Naive thymus-derived CD8-positive, alpha-beta T cell (primary cell): ENCODE measurements at regions not wholly inside any gene's neighbourhood (a gene's known extent, or its start where the extent isn't known, plus 50 kb on each side); places are given as distances from the start of the nearest gene placed in this dataset.

Source experiments
- ATAC-seq, 2 donors: fragments of 150-1000 bp; cut with Tn5 transposase in 1 of 2; sonication (Bioruptor Pico), chemical (Tn5 transposase) in 1 of 2; 1 replicate in 1 of 2; 2 replicates in 1 of 2; pipeline ENCODE4 v1.10.0; 2021; ENCODE audit warnings: mild to moderate bottlenecking in 2 of 2, moderate library complexity in 2 of 2
- POLR2A ChIA-PET: fragments of 350-600 bp; sonication (Branson Sonifier 250); formaldehyde crosslinking; loops from one replicate; lab custom pipeline; 2021; ENCODE audit warnings: antibody characterized with exemption; lab: Charles Lee
- DNase-seq, 10 donors: peaks; one replicate each; pipeline versions ENCODE4 v3.0.0 to v3.0.0-alpha.2; 2020 to 2022
- H3K27ac Mint-ChIP-seq, 10 donors: one replicate each; pipeline ENCODE4 v1.8.0; 2020 to 2022; ENCODE audit warnings: mild to moderate bottlenecking in 10 of 10, mixed read lengths in 10 of 10, moderate library complexity in 4 of 10, inconsistent platforms in 1 of 10
- H3K27me3 Mint-ChIP-seq, 5 donors: one replicate each; pipeline ENCODE4 v1.8.0; 2021 to 2022; ENCODE audit warnings: mixed read lengths in 5 of 5
- H3K36me3 Mint-ChIP-seq, 3 donors: one replicate each; pipeline ENCODE4 v1.8.0; 2020 to 2022; ENCODE audit warnings: mixed read lengths in 3 of 3, mild to moderate bottlenecking in 2 of 3, inconsistent platforms in 1 of 3
- H3K4me1 Mint-ChIP-seq, 4 donors: one replicate each; pipeline ENCODE4 v1.8.0; 2021 to 2022; ENCODE audit warnings: mixed read lengths in 4 of 4
- H3K4me3 Mint-ChIP-seq, 10 donors: one replicate each; pipeline ENCODE4 v1.8.0; 2020 to 2022; ENCODE audit warnings: mild to moderate bottlenecking in 10 of 10, mixed read lengths in 10 of 10, moderate library complexity in 6 of 10, inconsistent platforms in 1 of 10
- H3K9me3 Mint-ChIP-seq, 9 donors: one replicate each; pipeline ENCODE4 v1.8.0; 2020 to 2022; ENCODE audit warnings: mixed read lengths in 9 of 9, mild to moderate bottlenecking in 3 of 9, inconsistent platforms in 1 of 9, moderate library complexity in 1 of 9

- no peak for ATAC-seq
- H3K36me3 Mint-ChIP-seq: no peaks in the 10 kb centered on the region
- no peak overlapping the region for H3K27ac Mint-ChIP-seq
- peaks cover 0 to 2% (median 0%) of the 10 kb centered on the region in 4 donors for H3K4me1 Mint-ChIP-seq
- H3K4me3 Mint-ChIP-seq: no peak overlapping the region
- DNase-seq: no peak
- H3K9me3 Mint-ChIP-seq: peaks cover 0 to 10% (median 0%) of the 10 kb centered on the region in 9 donors
- POLR2A ChIA-PET: no interaction called here
- H3K27me3 Mint-ChIP-seq: no peaks in the 10 kb centered on the region
Observed at GRCh38 chr4:180581061-180581460, 1662.1 kb upstream of the TENM3 start.

DNA sequence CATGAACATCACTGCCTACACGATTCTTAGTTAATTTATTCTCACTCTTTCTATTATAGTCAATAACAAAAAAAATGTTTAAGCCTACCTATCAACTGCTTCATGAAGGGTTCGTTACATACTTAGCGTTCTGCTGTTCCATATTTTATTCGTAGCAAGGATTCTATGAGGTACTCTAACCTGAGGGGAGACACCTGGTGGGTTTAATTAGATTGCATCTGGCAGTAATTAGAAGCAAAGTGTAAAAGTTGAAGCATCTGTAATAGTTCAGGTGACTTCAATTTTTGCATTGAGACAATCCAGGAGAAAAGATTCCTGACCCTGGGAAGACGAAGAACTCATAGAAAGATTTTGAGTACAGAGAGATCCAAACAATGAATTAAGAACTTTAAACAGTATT, 1655.8 kb upstream of the TENM3 start:
- Mint-ChIP-seq H3K9me3 (peaks cover 0 to 10% (median 0%) of the 10 kb centered on the region in 9 donors), H3K4me1 (no peaks in the 10 kb centered on the region), H3K27ac (no peak overlapping the region), H3K36me3 (no peaks in the 10 kb centered on the region), H3K27me3 (no peaks in the 10 kb centered on the region), H3K4me3 (no peak overlapping the region)
- no peak for ATAC-seq
- peak in 1 of 10 donors; percentile 3 for DNase-seq
- POLR2A ChIA-PET: no interaction called here

DNA sequence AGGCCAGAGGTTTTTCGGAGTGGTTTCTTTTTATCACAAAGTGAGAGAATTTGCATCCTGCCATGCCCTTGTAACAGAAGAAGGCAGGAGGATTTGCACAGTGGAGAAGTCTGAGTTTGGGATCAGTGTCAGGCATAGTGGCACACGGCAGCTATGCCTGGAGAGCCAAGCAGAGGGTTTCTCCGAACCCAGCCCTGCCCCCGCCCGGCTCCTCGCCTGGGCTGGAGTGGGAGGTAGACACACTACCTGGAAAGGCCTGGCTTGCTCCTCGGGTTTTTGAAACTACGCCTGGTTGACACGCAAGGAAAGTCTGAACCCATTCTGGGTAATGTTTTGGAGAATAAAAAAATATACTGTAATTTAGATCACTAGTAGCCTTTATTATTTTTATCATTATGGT, 1653.6 kb upstream of the TENM3 start:
- Mint-ChIP-seq H3K27ac (no peak overlapping the region), H3K36me3 (no peaks in the 10 kb centered on the region), H3K9me3 (peaks cover 0 to 3% (median 0%) of the 10 kb centered on the region in 9 donors), H3K4me3 (no peak overlapping the region), H3K27me3 (no peaks in the 10 kb centered on the region), H3K4me1 (peaks cover 0 to 2% (median 0%) of the 10 kb centered on the region in 4 donors)
- ATAC-seq (no peak), DNase-seq (no peak)
- POLR2A ChIA-PET: no interaction called here

GRCh38 chr4:180596888-180597483, 1646.2 kb upstream of the TENM3 start:
- ATAC-seq: no peak
- no peak for DNase-seq
- H3K9me3 Mint-ChIP-seq: peaks cover 0 to 9% (median 0%) of the 10 kb centered on the region in 9 donors
- no peak overlapping the region for H3K27ac Mint-ChIP-seq
- H3K4me1 Mint-ChIP-seq: peaks cover 0 to 3% (median 0%) of the 10 kb centered on the region in 4 donors
- H3K4me3 Mint-ChIP-seq: no peak overlapping the region
- POLR2A ChIA-PET: no interaction called here
- no peaks in the 10 kb centered on the region for H3K27me3 Mint-ChIP-seq
- H3K36me3 Mint-ChIP-seq: no peaks in the 10 kb centered on the region

GRCh38 chr4:180598281-180598680, 1644.9 kb upstream of the TENM3 start:
- DNase-seq (no peak), ATAC-seq (no peak)
- H3K4me1 Mint-ChIP-seq: peaks cover 0 to 3% (median 0%) of the 10 kb centered on the region in 4 donors
- peaks cover 0 to 9% (median 0%) of the 10 kb centered on the region in 9 donors for H3K9me3 Mint-ChIP-seq
- POLR2A ChIA-PET: no interaction called here
- no peak overlapping the region for H3K4me3 Mint-ChIP-seq
- H3K36me3 Mint-ChIP-seq: no peaks in the 10 kb centered on the region
- H3K27ac Mint-ChIP-seq: no peak overlapping the region
- H3K27me3 Mint-ChIP-seq: no peaks in the 10 kb centered on the region

DNA sequence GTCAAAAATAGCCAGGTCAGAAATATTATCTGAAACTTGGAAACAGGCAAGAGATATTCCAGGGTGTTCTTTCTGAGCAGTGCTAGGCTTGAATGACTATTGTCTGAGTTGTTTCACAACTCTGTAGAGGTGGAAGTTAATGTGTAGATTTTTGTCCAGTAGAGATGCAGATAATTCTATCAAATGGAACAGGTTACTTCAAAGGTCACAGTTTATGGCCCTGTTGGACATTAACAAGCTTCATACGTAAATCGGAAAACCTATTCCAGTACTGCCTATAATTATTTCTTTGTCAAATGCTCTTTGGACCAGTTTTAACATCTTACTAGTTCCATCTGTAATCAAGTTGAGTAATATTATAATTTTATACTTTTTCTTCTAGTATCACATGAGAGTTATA, 1639.4 kb upstream of the TENM3 start:
- ATAC-seq (no peak), DNase-seq (no peak)
- POLR2A ChIA-PET: no interaction called here
- H3K36me3 Mint-ChIP-seq: no peaks in the 10 kb centered on the region
- H3K4me1 Mint-ChIP-seq: no peaks in the 10 kb centered on the region
- no peak overlapping the region for H3K4me3 Mint-ChIP-seq
- H3K9me3 Mint-ChIP-seq: peaks cover 0 to 11% (median 0%) of the 10 kb centered on the region in 9 donors
- no peak overlapping the region for H3K27ac Mint-ChIP-seq
- H3K27me3 Mint-ChIP-seq: no peaks in the 10 kb centered on the region

DNA sequence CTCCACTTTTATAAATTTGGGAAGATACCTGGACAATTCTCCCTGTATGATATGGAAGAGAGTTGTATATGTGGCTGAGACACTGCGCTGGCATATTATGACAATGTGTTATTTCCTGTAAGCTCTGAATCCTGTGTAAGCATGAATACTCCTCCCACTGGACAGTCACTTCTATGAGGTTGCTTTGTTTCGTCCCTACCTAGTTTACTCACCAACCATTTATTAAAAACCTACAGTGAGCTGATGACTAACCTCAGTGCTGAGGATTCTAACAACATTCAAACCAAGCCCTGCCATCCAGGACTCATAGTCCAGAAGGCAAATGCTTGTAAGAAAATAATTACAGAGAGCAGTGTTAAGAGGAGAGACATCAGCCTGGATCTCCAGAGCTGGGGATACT, 1632.9 kb upstream of the TENM3 start:
- DNase-seq: no peak
- Mint-ChIP-seq H3K4me1 (no peaks in the 10 kb centered on the region), H3K27me3 (peaks cover 0 to 4% (median 0%) of the 10 kb centered on the region in 5 donors), H3K9me3 (peaks cover 0 to 8% (median 0%) of the 10 kb centered on the region in 9 donors), H3K36me3 (no peaks in the 10 kb centered on the region), H3K27ac (no peak overlapping the region), H3K4me3 (no peak overlapping the region)
- no peak for ATAC-seq
- POLR2A ChIA-PET: no interaction called here

DNA sequence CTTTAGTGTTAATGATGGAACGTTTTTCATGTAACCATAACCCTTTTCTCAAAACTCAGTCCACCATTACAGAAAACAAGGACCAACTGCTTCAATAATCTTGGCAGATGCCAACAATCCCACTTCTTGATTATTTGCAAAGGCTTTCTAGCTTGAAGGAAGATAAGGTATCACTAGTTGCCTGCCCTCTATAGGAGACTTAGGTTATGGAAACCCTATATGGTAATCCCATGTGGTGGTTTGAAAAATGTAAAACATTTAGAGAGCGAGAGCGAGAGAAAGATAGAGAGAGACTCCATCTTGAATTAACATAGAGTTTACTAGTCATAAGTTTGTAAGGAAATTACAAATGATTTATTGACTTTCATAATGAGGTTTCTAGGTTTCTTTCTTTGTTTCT, 1627.5 kb upstream of the TENM3 start:
- H3K27ac Mint-ChIP-seq: no peak overlapping the region
- POLR2A ChIA-PET: no interaction called here
- H3K4me3 Mint-ChIP-seq: no peak overlapping the region
- no peaks in the 10 kb centered on the region for H3K4me1 Mint-ChIP-seq
- H3K27me3 Mint-ChIP-seq: peaks cover 0 to 7% (median 1%) of the 10 kb centered on the region in 5 donors
- no peaks in the 10 kb centered on the region for H3K36me3 Mint-ChIP-seq
- no peaks in the 10 kb centered on the region for H3K9me3 Mint-ChIP-seq
- DNase-seq (no peak), ATAC-seq (no peak)

DNA sequence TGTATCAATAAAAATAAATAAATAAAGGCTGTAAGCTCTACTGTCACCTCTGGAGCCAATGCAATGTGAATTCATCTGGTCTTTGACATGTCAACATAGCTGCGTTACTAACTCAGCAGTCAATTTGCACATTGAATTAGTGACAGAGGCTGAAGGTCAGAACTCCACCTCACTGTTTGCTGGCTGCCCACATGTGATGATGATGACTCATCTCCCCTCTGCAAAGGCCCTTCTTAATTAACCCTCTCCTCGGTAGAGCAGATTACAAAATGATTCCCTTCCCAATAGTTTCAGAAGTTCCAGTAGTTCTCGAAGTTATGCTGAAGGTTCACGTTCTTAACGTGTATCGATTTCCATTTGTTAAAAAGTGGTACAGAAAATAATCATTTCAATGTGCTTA, 1626.0 kb upstream of the TENM3 start:
- Mint-ChIP-seq H3K9me3 (no peaks in the 10 kb centered on the region), H3K36me3 (no peaks in the 10 kb centered on the region), H3K27ac (no peak overlapping the region), H3K4me1 (no peaks in the 10 kb centered on the region), H3K27me3 (peaks cover 0 to 7% (median 1%) of the 10 kb centered on the region in 5 donors), H3K4me3 (no peak overlapping the region)
- ATAC-seq (no peak), DNase-seq (no peak)
- POLR2A ChIA-PET: no interaction called here

DNA sequence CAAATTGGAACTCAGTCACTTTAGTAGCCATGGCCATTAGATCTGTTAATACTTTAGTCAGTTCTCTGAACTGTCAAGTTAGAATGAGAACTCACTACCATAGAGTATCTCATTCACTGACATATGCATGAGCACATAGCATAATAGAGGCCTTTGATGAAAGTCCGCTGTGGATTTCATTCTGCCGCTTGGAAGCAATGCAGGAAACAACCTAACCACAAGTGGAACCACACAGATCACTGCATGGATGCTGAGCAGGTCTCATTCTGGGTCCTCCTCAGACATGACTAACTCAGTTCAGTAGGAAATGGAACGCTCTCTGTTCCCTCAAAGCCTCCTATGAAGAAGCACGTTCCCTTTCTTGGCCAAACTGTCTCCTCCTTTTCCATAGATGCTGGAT, 1624.8 kb upstream of the TENM3 start:
- no peaks in the 10 kb centered on the region for H3K36me3 Mint-ChIP-seq
- DNase-seq: no peak

GRCh38 chr4:180619440-180619839, 1623.8 kb upstream of the TENM3 start:
- Mint-ChIP-seq H3K4me1 (no peaks in the 10 kb centered on the region), H3K27ac (no peak overlapping the region), H3K9me3 (no peaks in the 10 kb centered on the region), H3K27me3 (peaks cover 0 to 7% (median 1%) of the 10 kb centered on the region in 5 donors), H3K36me3 (no peaks in the 10 kb centered on the region), H3K4me3 (no peak overlapping the region)
- POLR2A ChIA-PET: no interaction called here
- DNase-seq (no peak), ATAC-seq (no peak)

More for the DNA sequence above, 1624.8 kb upstream of the TENM3 start:
- no peak overlapping the region for H3K27ac Mint-ChIP-seq
- H3K4me1 Mint-ChIP-seq: no peaks in the 10 kb centered on the region
- POLR2A ChIA-PET: no interaction called here
- H3K27me3 Mint-ChIP-seq: peaks cover 0 to 7% (median 1%) of the 10 kb centered on the region in 5 donors
- no peak overlapping the region for H3K4me3 Mint-ChIP-seq
- no peak for ATAC-seq
- no peaks in the 10 kb centered on the region for H3K9me3 Mint-ChIP-seq

- H3K27ac Mint-ChIP-seq: no peak overlapping the region
- ATAC-seq (no peak), DNase-seq (no peak)
- H3K4me3 Mint-ChIP-seq: no peak overlapping the region
- H3K4me1 Mint-ChIP-seq: no peaks in the 10 kb centered on the region
- no peaks in the 10 kb centered on the region for H3K9me3 Mint-ChIP-seq
- POLR2A ChIA-PET: no interaction called here
- no peaks in the 10 kb centered on the region for H3K36me3 Mint-ChIP-seq
- H3K27me3 Mint-ChIP-seq: peaks cover 0 to 7% (median 0%) of the 10 kb centered on the region in 5 donors
Observed at GRCh38 chr4:180622254-180622653, 1620.9 kb upstream of the TENM3 start.

- ATAC-seq (no peak), DNase-seq (no peak)
- Mint-ChIP-seq H3K27ac (no peak overlapping the region), H3K36me3 (no peaks in the 10 kb centered on the region), H3K4me1 (no peaks in the 10 kb centered on the region), H3K9me3 (no peaks in the 10 kb centered on the region), H3K4me3 (no peak overlapping the region), H3K27me3 (peaks cover 0 to 1% (median 0%) of the 10 kb centered on the region in 5 donors)
- POLR2A ChIA-PET: no interaction called here
Observed at GRCh38 chr4:180625653-180626052, 1617.5 kb upstream of the TENM3 start.

- Mint-ChIP-seq H3K9me3 (no peaks in the 10 kb centered on the region), H3K27me3 (peaks cover 0 to 1% (median 0%) of the 10 kb centered on the region in 5 donors), H3K4me1 (no peaks in the 10 kb centered on the region), H3K36me3 (no peaks in the 10 kb centered on the region), H3K27ac (no peak overlapping the region), H3K4me3 (no peak overlapping the region)
- no peak for DNase-seq
- ATAC-seq: no peak
- POLR2A ChIA-PET: no interaction called here
Observed at GRCh38 chr4:180630012-180630665, 1613.1 kb upstream of the TENM3 start.
